GM18511 (cell line): ENCODE measurements at regions not wholly inside any gene's neighbourhood (a gene's known extent, or its start where the extent isn't known, plus 50 kb on each side); places are given as distances from the start of the nearest gene placed in this dataset.

ENCODE experiments used
- ATAC-seq: cut with Tn5 transposase; IDR thresholded peaks from one replicate; pipeline ENCODE4 v1.9.1; 2021; ENCODE audit warnings: mild to moderate bottlenecking, moderate library complexity; ENCODE audit not compliant: unreplicated experiment

GRCh38 chr16:7185689-7186088 lies 147.0 kb upstream of the RBFOX1 start:
- ATAC-seq, result no peak

GRCh38 chr16:7185165-7185564 lies 147.5 kb upstream of the RBFOX1 start:
- ATAC-seq, result no peak

DNA sequence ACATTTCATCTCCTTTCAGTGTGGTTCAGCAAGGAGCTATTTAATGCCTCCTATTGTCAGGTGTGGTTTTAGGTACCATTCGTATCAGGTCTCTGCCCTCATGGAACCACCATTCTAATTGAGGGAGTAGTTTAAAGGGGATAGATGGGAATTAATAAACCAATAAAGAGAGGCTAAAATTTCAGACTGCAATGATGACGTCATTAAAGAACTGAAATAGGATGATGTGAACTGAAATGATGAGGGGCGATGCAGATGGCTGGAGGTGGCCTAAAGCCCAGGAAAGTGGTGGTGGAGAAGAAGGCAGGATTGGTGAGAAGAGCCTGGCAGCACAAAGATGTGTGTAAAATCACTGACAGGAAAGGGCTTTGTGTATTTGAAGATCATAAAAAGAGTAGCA lies 148.9 kb upstream of the RBFOX1 start:
- ATAC-seq, result no peak

DNA sequence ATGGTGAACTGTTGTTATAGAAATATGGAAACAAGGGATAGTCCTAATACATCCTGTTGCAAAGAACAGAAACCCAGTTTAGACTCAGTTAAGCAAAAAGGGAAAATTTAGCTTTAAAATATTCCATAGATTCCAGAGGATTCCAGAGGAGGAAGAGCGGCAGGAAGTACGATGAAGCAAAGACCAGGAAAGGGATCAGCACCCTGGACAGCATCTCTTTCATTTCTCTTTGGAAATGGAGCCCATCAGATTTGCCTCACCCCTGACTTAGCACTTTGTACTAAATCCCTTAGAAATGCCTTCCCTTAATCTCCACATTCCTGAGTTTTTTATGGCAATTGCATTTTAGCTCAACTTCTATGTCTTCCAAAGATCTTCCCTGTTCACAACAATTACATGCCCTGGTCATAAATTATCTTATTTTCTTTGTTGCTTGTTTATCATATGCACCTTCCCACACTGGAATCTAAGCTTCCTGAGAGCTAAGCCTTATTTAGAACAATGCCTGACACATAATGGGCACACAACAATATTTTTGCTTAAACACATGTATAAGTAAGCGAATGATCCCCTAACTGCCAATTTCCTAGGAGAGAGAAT lies 150.0 kb upstream of the RBFOX1 start:
- ATAC-seq, result no peak

GRCh38 chr16:7177875-7178274 lies 154.8 kb upstream of the RBFOX1 start:
- ATAC-seq, result no peak

- ATAC-seq, result no peak
Observed at GRCh38 chr16:7171151-7171550, 161.5 kb upstream of the RBFOX1 start.

DNA sequence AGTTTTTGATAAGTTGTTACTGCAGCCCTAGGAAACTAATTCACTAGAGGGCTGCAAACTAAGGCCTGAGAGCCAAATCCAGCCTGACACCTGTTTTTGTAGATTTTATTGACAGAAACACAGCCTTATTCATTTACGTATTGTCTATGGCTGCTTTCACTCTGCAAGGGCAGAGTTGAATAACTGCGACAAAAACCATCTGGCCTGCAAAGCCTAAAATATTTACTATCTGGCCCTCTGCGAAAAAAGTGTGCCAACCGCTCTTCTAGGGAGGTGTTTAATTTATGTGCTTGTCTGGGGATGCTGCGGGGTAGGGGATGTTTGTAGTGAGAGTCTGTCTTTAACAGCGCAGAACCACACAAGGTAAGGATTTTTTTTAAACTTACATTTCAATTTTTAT lies 165.0 kb upstream of the RBFOX1 start:
- no peak for ATAC-seq

- ATAC-seq, result no peak
Observed at GRCh38 chr16:7161891-7162290, 170.8 kb upstream of the RBFOX1 start.

GRCh38 chr16:7160093-7160492 lies 172.6 kb upstream of the RBFOX1 start:
- ATAC-seq, result no peak

DNA sequence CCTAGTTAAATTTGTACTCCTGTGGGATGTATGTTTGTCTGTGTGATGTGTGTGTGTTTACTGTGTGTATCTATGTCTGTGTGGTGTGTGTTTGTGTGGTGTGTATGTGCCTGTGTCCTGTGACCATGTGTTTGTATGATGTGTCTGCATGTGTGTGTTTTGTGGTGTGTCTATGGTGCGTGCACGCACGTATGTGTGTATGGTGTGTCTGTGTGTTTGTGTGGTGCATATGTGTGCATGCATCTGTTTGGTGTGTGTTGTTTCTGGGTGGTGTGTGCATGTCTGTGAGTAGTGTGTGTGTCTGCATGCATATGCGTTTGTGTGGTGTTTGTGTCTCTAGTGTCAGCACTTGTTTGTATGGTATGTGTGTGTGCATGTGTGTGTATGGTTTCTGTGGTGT lies 174.2 kb upstream of the RBFOX1 start:
- ATAC-seq, result no peak

GRCh38 chr16:7150230-7150629 lies 182.4 kb upstream of the RBFOX1 start:
- ATAC-seq, result no peak

- no peak for ATAC-seq
Observed at GRCh38 chr16:7148606-7149005, 184.0 kb upstream of the RBFOX1 start.

DNA sequence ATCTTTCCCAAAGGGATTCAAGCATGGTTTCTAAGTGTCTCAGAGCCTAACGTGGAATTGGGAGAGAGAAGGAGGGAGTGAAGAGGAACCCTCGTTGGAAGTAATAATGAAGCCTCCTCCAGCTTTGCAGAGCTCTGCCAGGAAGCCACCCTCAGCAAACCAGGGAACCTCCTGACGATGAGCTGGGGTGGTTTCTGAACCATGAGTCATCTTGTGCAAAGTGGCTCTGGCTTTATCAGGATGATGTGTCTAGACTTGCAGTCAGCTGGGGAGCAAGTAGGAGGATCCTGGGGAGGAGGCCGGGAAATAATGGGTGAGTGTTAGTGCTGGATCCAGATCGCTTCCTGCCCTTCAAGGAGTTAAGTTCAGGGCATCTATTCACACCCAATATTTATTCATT lies 191.7 kb upstream of the RBFOX1 start:
- no peak for ATAC-seq

GRCh38 chr16:7137560-7138330 lies 194.9 kb upstream of the RBFOX1 start:
- no peak for ATAC-seq

DNA sequence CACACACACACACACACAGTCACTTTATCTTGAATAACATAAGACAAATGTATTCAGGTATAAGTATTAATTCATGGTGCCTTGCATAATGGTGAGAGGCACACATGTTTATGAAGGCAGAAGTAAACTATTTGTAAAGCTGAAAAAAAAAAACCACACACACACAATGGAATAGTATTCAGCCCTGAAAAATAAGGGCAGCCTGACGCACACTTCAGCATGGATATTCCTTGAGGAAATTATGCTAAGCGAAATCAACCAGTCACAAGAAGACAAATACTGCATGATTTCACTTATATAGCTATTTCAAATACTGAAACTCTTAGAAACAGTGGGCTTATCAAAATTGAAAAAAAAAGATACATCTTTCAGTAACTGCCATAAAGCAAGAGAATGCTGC lies 200.2 kb upstream of the RBFOX1 start:
- ATAC-seq, result no peak

DNA sequence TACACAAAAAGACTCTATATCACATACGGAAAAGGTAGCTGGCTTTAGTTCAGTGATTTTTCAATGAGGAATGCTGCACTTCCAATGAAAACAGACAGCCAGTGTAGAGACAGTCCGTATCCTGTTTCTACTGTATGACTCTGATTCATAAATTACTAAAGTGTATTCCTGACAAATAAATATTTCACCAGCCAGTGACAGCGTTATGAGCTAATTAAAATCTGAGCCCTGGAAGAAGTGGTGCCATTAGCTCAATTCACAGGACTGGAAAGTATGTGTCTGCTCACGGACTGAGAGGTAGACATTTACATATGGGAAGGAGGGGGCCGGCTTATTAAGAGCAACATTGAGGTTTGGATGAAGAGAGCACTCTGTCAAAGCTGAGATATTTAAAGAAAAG lies 207.9 kb upstream of the RBFOX1 start:
- ATAC-seq, result no peak

DNA sequence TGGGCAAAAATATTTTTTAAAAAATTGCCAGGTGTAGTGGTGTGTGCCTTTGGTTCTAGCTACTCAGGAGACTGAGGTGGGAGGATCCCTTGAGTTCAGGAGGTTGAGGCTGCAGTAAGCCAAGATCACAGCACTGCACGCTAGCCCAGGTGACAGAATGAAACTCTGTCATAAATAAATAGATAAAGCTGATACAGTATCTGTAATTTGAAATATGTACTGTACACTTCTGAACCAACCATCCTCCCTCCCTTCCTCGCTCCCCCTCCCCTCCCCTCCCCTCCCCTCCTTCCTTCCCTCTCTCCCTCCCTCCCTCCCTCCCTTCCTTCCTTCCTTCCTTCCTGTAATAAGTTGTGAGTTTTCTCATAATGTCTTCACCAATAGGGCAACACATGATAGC lies 208.4 kb upstream of the RBFOX1 start:
- no peak for ATAC-seq

- ATAC-seq, result no peak
Observed at GRCh38 chr16:7116734-7117133, 215.9 kb upstream of the RBFOX1 start.

- no peak for ATAC-seq
Observed at GRCh38 chr16:7115898-7116297, 216.7 kb upstream of the RBFOX1 start.

DNA sequence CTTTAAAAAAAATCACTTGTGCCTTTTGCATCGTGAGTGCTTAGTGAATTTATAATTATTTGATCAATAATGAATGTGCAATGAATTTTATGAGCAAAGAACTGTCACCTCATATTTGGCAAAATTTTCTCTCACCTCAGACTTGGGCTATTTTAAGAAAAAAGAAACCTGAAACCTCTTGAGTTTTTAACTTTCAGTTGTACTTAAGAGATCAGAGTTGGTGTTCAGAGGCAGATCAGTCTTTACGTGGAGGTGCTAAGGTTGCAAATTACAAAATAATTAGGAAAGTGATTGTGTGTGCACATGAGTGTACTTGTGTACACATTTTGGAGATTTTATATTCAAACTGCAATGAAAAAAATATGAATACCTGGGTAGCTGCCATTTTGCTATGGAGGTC lies 218.7 kb upstream of the RBFOX1 start:
- no peak for ATAC-seq

DNA sequence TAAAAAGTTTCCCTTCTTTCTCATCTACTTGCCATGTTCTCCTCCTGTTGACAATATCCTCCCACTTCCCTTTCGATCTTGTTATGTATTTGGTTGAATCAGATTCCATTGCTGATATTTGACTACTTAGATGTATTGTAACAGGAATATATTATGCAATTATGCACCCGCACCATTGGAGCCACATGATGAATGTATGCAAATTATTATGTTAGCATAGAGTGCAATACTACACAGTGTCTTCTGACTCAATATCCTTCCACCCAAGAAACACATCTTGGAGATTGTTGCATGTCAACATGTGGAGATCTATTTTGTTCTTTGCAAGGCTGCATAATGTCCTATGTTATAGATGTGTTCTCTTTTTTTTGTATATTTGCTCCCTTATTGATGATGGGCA lies 219.2 kb upstream of the RBFOX1 start:
- ATAC-seq, result no peak

GRCh38 chr16:7111265-7111664 lies 221.4 kb upstream of the RBFOX1 start:
- no peak for ATAC-seq

DNA sequence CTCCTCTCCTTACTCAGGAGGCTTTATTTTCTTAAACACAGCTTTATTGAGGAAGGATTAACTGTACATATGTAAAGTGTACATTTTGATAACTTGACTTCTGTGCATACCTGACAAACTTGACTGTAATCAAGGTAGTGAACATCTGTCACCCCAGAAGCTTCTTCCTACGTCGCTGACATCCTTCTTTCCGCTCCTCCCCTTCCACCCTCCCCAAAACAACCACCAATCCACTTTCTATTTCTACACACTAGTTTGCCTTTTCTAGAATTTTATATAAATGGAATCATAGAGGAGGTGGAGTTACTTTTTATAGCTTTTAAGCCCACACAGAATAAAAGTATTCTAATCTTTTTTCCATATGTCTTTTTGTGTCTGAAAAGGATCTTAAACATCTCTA lies 225.2 kb upstream of the RBFOX1 start:
- no peak for ATAC-seq
